ENCODE measurements at regions not wholly inside any gene's neighbourhood (a gene's known extent, or its start where the extent isn't known, plus 50 kb on each side); places are given as distances from the start of the nearest gene placed in this dataset.
"Not testable (repeated sequence)": the region's sequence is repeated elsewhere in the genome, so short reads cannot be mapped to it uniquely, and the experiment has no call there.

DNA sequence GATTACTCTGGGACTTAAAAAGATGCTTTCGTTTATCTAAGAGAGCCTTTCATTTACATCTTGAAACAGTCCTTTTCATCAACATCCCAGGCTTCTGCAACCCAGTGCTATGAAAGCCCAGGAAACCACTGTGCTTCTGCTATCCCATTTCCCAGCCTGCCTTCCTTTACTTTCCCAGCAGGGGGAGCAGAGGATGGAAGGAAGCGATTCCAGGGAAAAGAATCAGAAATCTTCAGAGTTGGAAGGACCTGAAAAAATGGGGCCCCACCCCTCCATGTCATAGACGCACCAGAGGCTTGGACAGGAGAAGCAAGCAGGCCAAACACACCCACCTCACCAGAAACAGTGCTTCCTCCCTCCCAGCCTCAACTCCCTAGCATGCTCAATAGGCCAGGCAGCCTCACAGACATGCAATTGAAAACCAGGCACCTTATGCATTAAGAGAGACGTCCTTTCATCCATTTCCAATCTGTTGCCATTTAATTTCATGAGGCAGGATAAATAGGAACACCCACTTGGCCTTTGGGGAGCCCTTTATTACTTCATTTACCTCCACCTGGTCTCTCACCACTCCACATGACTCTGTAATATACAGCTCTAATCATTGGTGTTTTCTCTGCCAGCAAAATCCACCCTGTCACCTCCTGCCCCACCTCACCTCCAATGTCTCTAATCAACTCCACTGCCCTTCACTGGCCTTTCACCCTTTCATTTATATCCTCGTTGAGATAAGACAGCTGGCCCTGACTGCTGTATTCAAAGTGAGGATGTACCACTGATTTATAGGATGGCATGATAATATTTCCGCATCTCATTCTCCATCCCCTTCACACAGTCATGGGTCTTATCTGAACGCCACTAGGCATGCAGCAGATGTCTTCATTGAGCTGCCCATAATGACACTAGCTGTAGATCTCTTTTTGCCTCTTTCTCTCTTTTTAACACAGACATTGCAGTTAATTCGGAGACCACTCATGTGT is 583.9 kb downstream of the NTRK3 start:
- Histone ChIP-seq H3K36me3 (ENCODE audit: insufficient read depth, low read length) (no peaks in the 10 kb centered on the region), H3K27ac (ENCODE audit: low read depth, low read length) (no peak overlapping the region), H3K27me3 (ENCODE audit: insufficient read depth, low read length) (no peaks in the 10 kb centered on the region), H3K9ac (ENCODE audit: low read depth, low read length) (no peak overlapping the region), H3K4me3 (ENCODE audit: low read length) (no peak overlapping the region), H3K4me1 (ENCODE audit: insufficient read depth, low read length) (no peaks in the 10 kb centered on the region), H3K9me3 (ENCODE audit: insufficient read depth, low read depth, low read length) (peaks cover 8% of the 10 kb centered on the region; the same call in 1 of the 2 replicates)
- 65% methylated on average over 8 of the region's 8 CpGs for WGBS

DNA sequence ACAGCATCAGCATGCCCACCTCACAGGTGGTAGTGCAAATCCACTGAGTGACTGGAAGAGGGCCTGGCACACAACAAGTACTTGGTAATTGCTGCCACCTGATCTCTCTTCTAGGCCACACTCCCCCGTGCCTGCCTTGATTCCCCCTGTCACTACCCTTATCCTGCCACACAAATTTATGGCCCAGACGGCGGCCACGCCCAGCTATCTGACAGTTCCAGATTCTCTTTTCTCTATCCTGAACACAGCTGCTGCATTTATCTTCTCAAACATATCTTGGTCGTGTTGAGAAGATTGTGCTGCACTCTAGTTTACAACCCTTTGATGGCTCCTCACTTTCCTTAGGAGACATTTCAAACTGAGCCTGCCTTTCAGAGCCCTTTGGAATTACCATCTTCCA is 585.2 kb downstream of the NTRK3 start:
- H3K9ac ChIP-seq (ENCODE audit: low read depth, low read length): no peak overlapping the region
- no peaks in the 10 kb centered on the region for H3K4me1 ChIP-seq (ENCODE audit: insufficient read depth, low read length)
- H3K27me3 ChIP-seq (ENCODE audit: insufficient read depth, low read length): no peaks in the 10 kb centered on the region
- H3K4me3 ChIP-seq (ENCODE audit: low read length): no peak overlapping the region
- H3K9me3 ChIP-seq (ENCODE audit: insufficient read depth, low read depth, low read length): peaks cover 18% of the 10 kb centered on the region
- 94% methylated on average over 5 of the region's 5 CpGs for WGBS
- no peak overlapping the region for H3K27ac ChIP-seq (ENCODE audit: low read depth, low read length)
- no peaks in the 10 kb centered on the region for H3K36me3 ChIP-seq (ENCODE audit: insufficient read depth, low read length)

- WGBS: over 99% methylated on average over 6 of the region's 6 CpGs
- no peaks in the 10 kb centered on the region for H3K4me1 ChIP-seq (ENCODE audit: insufficient read depth, low read length)
- H3K27ac ChIP-seq (ENCODE audit: low read depth, low read length): no peak overlapping the region
- no peak overlapping the region for H3K4me3 ChIP-seq (ENCODE audit: low read length)
- H3K27me3 ChIP-seq (ENCODE audit: insufficient read depth, low read length): no peaks in the 10 kb centered on the region
- no peak overlapping the region for H3K9ac ChIP-seq (ENCODE audit: low read depth, low read length)
- H3K9me3 ChIP-seq (ENCODE audit: insufficient read depth, low read depth, low read length): peaks cover 23% of the 10 kb centered on the region
- no peaks in the 10 kb centered on the region for H3K36me3 ChIP-seq (ENCODE audit: insufficient read depth, low read length)
These were observed 586.7 kb downstream of the NTRK3 start for GRCh38 chr15:87669846-87670245.

DNA sequence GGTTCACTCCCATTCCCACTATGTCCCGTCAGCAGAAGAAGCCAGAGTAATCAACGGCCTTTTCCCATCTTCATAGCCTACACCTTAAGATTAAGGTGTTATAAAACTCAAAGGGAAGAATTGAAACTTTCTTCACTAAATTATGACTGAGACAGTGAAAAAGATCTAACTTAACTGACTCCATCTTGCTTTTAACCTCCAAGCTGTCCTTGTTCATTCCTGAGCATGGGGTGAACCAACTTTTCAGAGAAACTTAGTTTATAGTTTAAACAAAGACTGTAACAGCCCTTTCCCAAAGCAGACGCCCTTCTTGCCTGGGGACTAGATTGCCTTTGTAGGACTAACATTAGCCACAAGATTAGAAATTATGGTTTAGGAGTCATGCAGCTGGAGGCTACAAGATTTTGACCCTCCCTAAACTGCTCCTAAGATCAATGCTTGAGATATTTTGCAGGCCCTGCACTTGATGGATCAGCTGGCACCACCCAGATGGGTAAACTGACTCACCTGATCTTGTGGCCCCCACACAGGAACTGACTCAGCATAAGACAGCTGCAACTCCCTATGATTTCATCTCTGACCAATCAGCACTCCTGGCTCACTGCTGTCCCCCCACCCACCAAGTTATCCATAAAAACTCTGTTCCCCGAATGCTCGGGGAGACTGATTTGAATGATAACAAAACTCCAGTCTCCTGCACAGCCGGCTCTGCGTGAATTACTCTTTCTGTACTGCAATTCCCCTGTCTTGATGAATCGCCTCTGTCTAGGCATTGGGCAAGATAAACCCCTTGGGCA is 587.6 kb downstream of the NTRK3 start:
- H3K9me3 ChIP-seq (ENCODE audit: insufficient read depth, low read depth, low read length): peaks cover 23% of the 10 kb centered on the region
- H3K27me3 ChIP-seq (ENCODE audit: insufficient read depth, low read length); H3K36me3 ChIP-seq (ENCODE audit: insufficient read depth, low read length); H3K4me1 ChIP-seq (ENCODE audit: insufficient read depth, low read length); H3K4me3 ChIP-seq (ENCODE audit: low read length); H3K27ac ChIP-seq (ENCODE audit: low read depth, low read length); H3K9ac ChIP-seq (ENCODE audit: low read depth, low read length): not testable (repeated sequence)
- 92% methylated on average over 7 of the region's 8 CpGs for whole genome bisulfite sequencing

- WGBS: 92% methylated on average over 3 of the region's 3 CpGs
- Histone ChIP-seq H3K4me1 (ENCODE audit: insufficient read depth, low read length) (no peaks in the 10 kb centered on the region), H3K27ac (ENCODE audit: low read depth, low read length) (no peak overlapping the region), H3K4me3 (ENCODE audit: low read length) (no peak overlapping the region), H3K9ac (ENCODE audit: low read depth, low read length) (no peak overlapping the region), H3K36me3 (ENCODE audit: insufficient read depth, low read length) (no peaks in the 10 kb centered on the region), H3K27me3 (ENCODE audit: insufficient read depth, low read length) (no peaks in the 10 kb centered on the region), H3K9me3 (ENCODE audit: insufficient read depth, low read depth, low read length) (peaks cover 23% of the 10 kb centered on the region)
These were observed 588.9 kb downstream of the NTRK3 start for GRCh38 chr15:87667643-87668042.

GRCh38 chr15:87662575-87662974 is 594.0 kb downstream of the NTRK3 start:
- Histone ChIP-seq H3K4me1 (ENCODE audit: insufficient read depth, low read length) (no peaks in the 10 kb centered on the region), H3K4me3 (ENCODE audit: low read length) (no peak overlapping the region), H3K27ac (ENCODE audit: low read depth, low read length) (no peak overlapping the region), H3K36me3 (ENCODE audit: insufficient read depth, low read length) (no peaks in the 10 kb centered on the region), H3K27me3 (ENCODE audit: insufficient read depth, low read length) (no peaks in the 10 kb centered on the region), H3K9me3 (ENCODE audit: insufficient read depth, low read depth, low read length) (peaks cover 14% of the 10 kb centered on the region), H3K9ac (ENCODE audit: low read depth, low read length) (no peak overlapping the region)
- 95% methylated on average over 6 of the region's 6 CpGs for WGBS

- H3K4me1 ChIP-seq (ENCODE audit: insufficient read depth, low read length): no peaks in the 10 kb centered on the region
- no peaks in the 10 kb centered on the region for H3K36me3 ChIP-seq (ENCODE audit: insufficient read depth, low read length)
- H3K9me3 ChIP-seq (ENCODE audit: insufficient read depth, low read depth, low read length): 0 out of 2 replicates have a peak, but pooled peaks cover 9% of the 10 kb centered on the region
- no peak overlapping the region for H3K9ac ChIP-seq (ENCODE audit: low read depth, low read length)
- no peaks in the 10 kb centered on the region for H3K27me3 ChIP-seq (ENCODE audit: insufficient read depth, low read length)
- WGBS: 90% methylated on average over 3 of the region's 3 CpGs
- no peak overlapping the region for H3K4me3 ChIP-seq (ENCODE audit: low read length)
- H3K27ac ChIP-seq (ENCODE audit: low read depth, low read length): no peak overlapping the region
These were observed 594.8 kb downstream of the NTRK3 start for GRCh38 chr15:87661454-87662355.

GRCh38 chr15:87660251-87661129 is 596.0 kb downstream of the NTRK3 start:
- no peak overlapping the region for H3K4me3 ChIP-seq (ENCODE audit: low read length)
- no peak overlapping the region for H3K9ac ChIP-seq (ENCODE audit: low read depth, low read length)
- WGBS: 85% methylated on average over 2 of the region's 2 CpGs
- H3K9me3 ChIP-seq (ENCODE audit: insufficient read depth, low read depth, low read length): 0 out of 2 replicates have a peak, but pooled peaks cover under 1% of the 10 kb centered on the region
- H3K27me3 ChIP-seq (ENCODE audit: insufficient read depth, low read length): no peaks in the 10 kb centered on the region
- no peaks in the 10 kb centered on the region for H3K4me1 ChIP-seq (ENCODE audit: insufficient read depth, low read length)
- no peak overlapping the region for H3K27ac ChIP-seq (ENCODE audit: low read depth, low read length)
- no peaks in the 10 kb centered on the region for H3K36me3 ChIP-seq (ENCODE audit: insufficient read depth, low read length)

- Histone ChIP-seq H3K27ac (ENCODE audit: low read depth, low read length) (no peak overlapping the region), H3K4me3 (ENCODE audit: low read length) (no peak overlapping the region), H3K4me1 (ENCODE audit: insufficient read depth, low read length) (no peaks in the 10 kb centered on the region), H3K9me3 (ENCODE audit: insufficient read depth, low read depth, low read length) (no peaks in the 10 kb centered on the region), H3K36me3 (ENCODE audit: insufficient read depth, low read length) (no peaks in the 10 kb centered on the region), H3K9ac (ENCODE audit: low read depth, low read length) (no peak overlapping the region), H3K27me3 (ENCODE audit: insufficient read depth, low read length) (no peaks in the 10 kb centered on the region)
- WGBS: 92% methylated on average over 1 of the region's 1 CpG
These were observed 600.2 kb downstream of the NTRK3 start for GRCh38 chr15:87656372-87656771.

DNA sequence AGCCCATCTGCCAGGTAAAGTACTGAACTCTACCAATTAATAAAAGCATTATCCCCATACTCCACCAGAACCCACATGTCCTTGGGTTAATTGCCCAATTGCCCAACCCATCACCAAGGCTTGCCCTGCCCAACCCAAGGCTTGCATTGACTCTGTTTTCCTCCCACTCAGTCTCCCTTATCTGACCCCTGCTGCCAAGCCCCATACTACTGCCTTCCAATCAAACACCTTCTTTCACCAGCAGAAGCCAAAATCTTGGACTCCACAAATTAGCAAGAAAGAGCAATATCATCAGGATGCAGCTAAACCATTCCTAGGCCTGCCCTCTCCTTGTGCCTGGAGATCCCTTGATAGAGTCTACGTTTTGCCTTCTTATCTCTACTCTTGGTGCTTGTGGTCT is 602.9 kb downstream of the NTRK3 start:
- H3K36me3 ChIP-seq (ENCODE audit: insufficient read depth, low read length): no peaks in the 10 kb centered on the region
- 100% methylated on average over 1 of the region's 1 CpG for WGBS
- no peak overlapping the region for H3K4me3 ChIP-seq (ENCODE audit: low read length)
- no peak overlapping the region for H3K27ac ChIP-seq (ENCODE audit: low read depth, low read length)
- no peaks in the 10 kb centered on the region for H3K9me3 ChIP-seq (ENCODE audit: insufficient read depth, low read depth, low read length)
- H3K4me1 ChIP-seq (ENCODE audit: insufficient read depth, low read length): no peaks in the 10 kb centered on the region
- H3K27me3 ChIP-seq (ENCODE audit: insufficient read depth, low read length): no peaks in the 10 kb centered on the region
- no peak overlapping the region for H3K9ac ChIP-seq (ENCODE audit: low read depth, low read length)

Measured in HUES64 (cell line).